A549 (cell line): ENCODE measurements at regions not wholly inside any gene's neighbourhood (a gene's known extent, or its start where the extent isn't known, plus 50 kb on each side); places are given as distances from the start of the nearest gene placed in this dataset.

ENCODE experiments used
- ATAC-seq, 2 experiments: fragments of 200-7000 bp in 1 of 2; fragments of >200 bp in 1 of 2; cut with Nextera tagmentation in 1 of 2; cut with Tn5 transposase in 1 of 2; 3 replicates each; pipeline versions ENCODE4 v1.8.0 to v1.9.1; 2018 to 2020; ENCODE audit warnings: mild to moderate bottlenecking in 1 of 2, moderate library complexity in 1 of 2
- CTCF ChIA-PET: fragments of 300-600 bp; sonication (Branson Sonifier 250); formaldehyde crosslinking; extraction: SDS; loops from one replicate; lab custom pipeline; 2021; ENCODE audit warnings: antibody characterized with exemption, inconsistent platforms; lab: Yijun Ruan, JAX
- POLR2A ChIA-PET: fragments of 350-600 bp; formaldehyde crosslinking; extraction: SDS; loops from one replicate; lab custom pipeline; 2021; ENCODE audit warnings: antibody characterized with exemption, inconsistent platforms; lab: Yijun Ruan, JAX
- DNase-seq, 2 experiments: peaks; one replicate each; pipeline versions ENCODE4 v3.0.0 to v3.0.0-alpha.2; 2011 to 2016; ENCODE audit warnings: low read depth in 1 of 2, low spot score in 1 of 2
- FAIRE-seq: peaks from 2 replicates; lab custom pipeline; 2011; peaks lifted over from hg19 to GRCh38; lab: Jason Lieb, UNC
- H3K27ac ChIP-seq, 2 experiments: fragments of >200 bp; sonication (Bioruptor Twin); formaldehyde crosslinking; 3 replicates each; pipeline ENCODE4 v1.5.1; 2016 to 2017
- H3K4me1 ChIP-seq: fragments of >200 bp; sonication (Bioruptor Twin); formaldehyde crosslinking; 3 replicates; pipeline ENCODE4 v1.6.1; 2016
- H3K4me2 ChIP-seq: fragments of >200 bp; sonication (Bioruptor Twin); formaldehyde crosslinking; 3 replicates; pipeline ENCODE4 v1.6.1; 2016
- H3K4me3 ChIP-seq: fragments of >200 bp; sonication (Bioruptor Twin); formaldehyde crosslinking; 3 replicates; pipeline ENCODE4 v1.5.1; 2016
- H3K9me3 ChIP-seq: fragments of >200 bp; sonication (Bioruptor Twin); formaldehyde crosslinking; 3 replicates; pipeline ENCODE4 v1.6.1; 2016
- BCL3 ChIP-seq: fragments of >200 bp; sonication (Bioruptor Twin); formaldehyde crosslinking; IDR thresholded peaks from 3 replicates; pipeline ENCODE4 v1.6.1; 2016
- BHLHE40 ChIP-seq: IDR thresholded peaks from 2 replicates; pipeline ENCODE4 v1.6.1; 2012; ENCODE audit warnings: low read depth, low read length, inconsistent platforms
- CBX2 ChIP-seq: fragments of 200-600 bp; sonication (generic); IDR thresholded peaks from 2 replicates; pipeline ENCODE4 v1.6.1; 2016; ENCODE audit warnings: low read depth, mild to moderate bottlenecking, borderline replicate concordance
- CHD2 ChIP-seq: fragments of 150-350 bp; IDR thresholded peaks from 2 replicates; pipeline ENCODE4 v1.6.1; 2014; ENCODE audit warnings: low read length; ENCODE audit not compliant: partially characterized antibody
- E2F6 ChIP-seq: IDR thresholded peaks from 2 replicates; pipeline ENCODE4 v1.6.1; 2012; ENCODE audit warnings: low read depth, borderline replicate concordance
- EHMT2 ChIP-seq: fragments of 200-600 bp; sonication (generic); IDR thresholded peaks from 2 replicates; pipeline ENCODE4 v1.6.1; 2016; ENCODE audit warnings: antibody characterized with exemption, low read depth, mild to moderate bottlenecking, moderate library complexity
- ELK1 ChIP-seq: fragments of 150-350 bp; IDR thresholded peaks from 2 replicates; pipeline ENCODE4 v1.6.1; 2014; ENCODE audit warnings: low read depth, mild to moderate bottlenecking, low read length
- EP300 ChIP-seq, 2 experiments: fragments of >200 bp; sonication (Bioruptor Twin); formaldehyde crosslinking; IDR thresholded peaks; 2 replicates in 1 of 2; 3 replicates in 1 of 2; pipeline ENCODE4 v1.6.1; 2016 to 2017
- FOXS1 ChIP-seq: fragments of 250-450 bp; sonication (Bioruptor Pico); IDR thresholded peaks from 2 replicates; pipeline ENCODE4 v1.5.0; 2020; ENCODE audit warnings: mild to moderate bottlenecking, moderate library complexity
- HDAC2 ChIP-seq: fragments of 200-600 bp; sonication (generic); IDR thresholded peaks from 2 replicates; pipeline ENCODE4 v1.6.1; 2016
- HOXA7 ChIP-seq: fragments of 250-450 bp; sonication (Bioruptor Pico); IDR thresholded peaks from 2 replicates; pipeline ENCODE4 v1.5.0; 2020; ENCODE audit warnings: mild to moderate bottlenecking, moderate library complexity
- JUN ChIP-seq, 2 experiments: fragments of >200 bp; sonication (Bioruptor Twin); formaldehyde crosslinking; IDR thresholded peaks; 2 replicates in 1 of 2; 3 replicates in 1 of 2; pipeline ENCODE4 v1.6.1; 2016 to 2017
- KDM1A ChIP-seq: fragments of 200-600 bp; sonication (generic); IDR thresholded peaks from 2 replicates; pipeline ENCODE4 v1.6.1; 2016; ENCODE audit warnings: low read depth, mild to moderate bottlenecking
- KDM5A ChIP-seq: fragments of 200-600 bp; sonication (generic); IDR thresholded peaks from 2 replicates; pipeline ENCODE4 v1.6.1; 2016; ENCODE audit warnings: antibody characterized with exemption, mild to moderate bottlenecking
- MAX ChIP-seq: IDR thresholded peaks from 2 replicates; pipeline ENCODE4 v1.6.1; 2012
- MYC ChIP-seq: IDR thresholded peaks from 2 replicates; pipeline ENCODE4 v1.6.1; 2012; ENCODE audit warnings: mild to moderate bottlenecking, inconsistent platforms, low read length, improper control_type of control experiment, borderline replicate concordance
- NFE2L2 ChIP-seq: fragments of 150-350 bp; conservative IDR thresholded peaks from 2 replicates; pipeline ENCODE4 v1.6.1; 2014; ENCODE audit warnings: low read length
- NR3C1 ChIP-seq: fragments of >200 bp; sonication (Bioruptor Twin); formaldehyde crosslinking; IDR thresholded peaks from 3 replicates; pipeline ENCODE4 v1.6.1; 2017
- POLR2A ChIP-seq: IDR thresholded peaks from 2 replicates; pipeline ENCODE4 v1.6.1; 2012; ENCODE audit warnings: mild to moderate bottlenecking, low read length
- POLR2AphosphoS2 ChIP-seq: conservative IDR thresholded peaks from 2 replicates; pipeline ENCODE4 v1.6.1; 2012; ENCODE audit warnings: low read length, improper control_type of control experiment, inconsistent platforms
- RARB ChIP-seq: fragments of 250-450 bp; sonication (Bioruptor Pico); IDR thresholded peaks from 2 replicates; pipeline ENCODE4 v1.8.0; 2021; ENCODE audit warnings: mild to moderate bottlenecking, moderate library complexity
- REST ChIP-seq: fragments of 200-600 bp; sonication (generic); IDR thresholded peaks from 2 replicates; pipeline ENCODE4 v1.6.1; 2016; ENCODE audit warnings: antibody characterized with exemption, mild to moderate bottlenecking, moderate library complexity
- RFX5 ChIP-seq: fragments of 450-650 bp; IDR thresholded peaks from 2 replicates; pipeline ENCODE4 v1.7.1; 2014; ENCODE audit warnings: antibody characterized with exemption, mild to moderate bottlenecking, moderate library complexity
- SMC3 ChIP-seq: fragments of >200 bp; sonication (Bioruptor Twin); formaldehyde crosslinking; IDR thresholded peaks from 3 replicates; pipeline ENCODE4 v1.6.1; 2018; ENCODE audit warnings: inconsistent platforms
- TFCP2L1 ChIP-seq: fragments of 250-450 bp; sonication (Bioruptor Pico); IDR thresholded peaks from 2 replicates; pipeline ENCODE4 v1.5.0; 2021; ENCODE audit warnings: mild to moderate bottlenecking
- ZFP36 ChIP-seq: fragments of 450-650 bp; IDR thresholded peaks from 2 replicates; pipeline ENCODE4 v1.6.1; 2014; ENCODE audit warnings: borderline replicate concordance; ENCODE audit not compliant: partially characterized antibody
- WGBS: methylation state at CpG from one replicate; pipeline ENCODE4 v1.1.6; 2017; ENCODE audit errors: missing lambda C conversion rate; 5-methylcytosine and 5-hydroxymethylcytosine counted together

- Histone ChIP-seq H3K4me1 (no peaks in the 10 kb centered on the region), H3K4me2 (no peak overlapping the region), H3K4me3 (no peak overlapping the region), H3K9me3 (no peaks in the 10 kb centered on the region), H3K27ac (no peak overlapping the region)
- no peak for FAIRE-seq
- ATAC-seq: no peak
- no peak for TF ChIP-seq KDM1A
- no peak for TF ChIP-seq BCL3
- no peak for TF ChIP-seq EHMT2
- TF ChIP-seq REST: no peak
- no peak for TF ChIP-seq FOXS1 (CRISPR knock-in tag)
- TF ChIP-seq POLR2A: no peak
- no peak for TF ChIP-seq BHLHE40
- no peak for TF ChIP-seq E2F6
- TF ChIP-seq ZFP36: no peak
- TF ChIP-seq RARB (CRISPR knock-in tag): no peak
- no peak for TF ChIP-seq ELK1
- TF ChIP-seq RFX5: no peak
- TF ChIP-seq CHD2: no peak
- no peak for TF ChIP-seq TFCP2L1 (CRISPR knock-in tag)
- 33% methylated on average over 3 of the region's 3 CpGs for WGBS
- POLR2A ChIA-PET: no interaction called here
- CTCF ChIA-PET: no interaction called here
- DNase-seq: no peak
Observed at GRCh38 chr15:95916568-95916967, 413.9 kb upstream of the NR2F2 start.

GRCh38 chr15:95918525-95918924 is 412.0 kb upstream of the NR2F2 start:
- POLR2A ChIA-PET: no interaction called here

More at GRCh38 chr15:95918525-95918924, 412.0 kb upstream of the NR2F2 start:
- FAIRE-seq (no peak), DNase-seq (no peak), ATAC-seq (no peak)
- TF ChIP-seq CBX2: no peak
- no peak for TF ChIP-seq EP300 (IDR thresholded peaks at IDR 0.05)
- no peak for TF ChIP-seq SMC3
- no peak for TF ChIP-seq ZFP36
- no peak for TF ChIP-seq HOXA7
- no peak for TF ChIP-seq NFE2L2
- no peak for TF ChIP-seq POLR2AphosphoS2
- TF ChIP-seq KDM5A: no peak
- no peak for TF ChIP-seq NR3C1
- TF ChIP-seq MAX: no peak
- TF ChIP-seq JUN (IDR thresholded peaks at IDR 0.05): no peak
- no peak for TF ChIP-seq HDAC2
- no peak for TF ChIP-seq MYC
- CTCF ChIA-PET: no interaction called here
- no peak overlapping the region for H3K4me3 ChIP-seq
- H3K27ac ChIP-seq: no peak overlapping the region
- no peaks in the 10 kb centered on the region for H3K4me1 ChIP-seq
- no peak overlapping the region for H3K4me2 ChIP-seq
- 72% methylated on average over 3 of the region's 3 CpGs for WGBS
- no peaks in the 10 kb centered on the region for H3K9me3 ChIP-seq
